ENCODE measurements at regions not wholly inside any gene's neighbourhood (a gene's known extent, or its start where the extent isn't known, plus 50 kb on each side); places are given as distances from the start of the nearest gene placed in this dataset.
"Not testable (repeated sequence)": the region's sequence is repeated elsewhere in the genome, so short reads cannot be mapped to it uniquely, and the experiment has no call there.

GRCh38 chr13:85557691-85558467 lies 241.3 kb downstream of the SLITRK6 start:
- no peak overlapping the region for H3K4me3 ChIP-seq (ENCODE audit: low read length)
- DNase-seq (ENCODE audit: low read depth, low spot score): no peak

- no peak overlapping the region for H3K4me3 ChIP-seq (ENCODE audit: low read length)
- no peak for DNase-seq (ENCODE audit: low read depth, low spot score)
These were observed 248.2 kb downstream of the SLITRK6 start for GRCh38 chr13:85551012-85551411.

- no peak for DNase-seq (ENCODE audit: low read depth, low spot score)
- H3K4me3 ChIP-seq (ENCODE audit: low read length): no peak overlapping the region
These were observed 249.4 kb downstream of the SLITRK6 start for GRCh38 chr13:85549819-85550218.

GRCh38 chr13:85548845-85549244 lies 250.4 kb downstream of the SLITRK6 start:
- DNase-seq (ENCODE audit: low read depth, low spot score); H3K4me3 ChIP-seq (ENCODE audit: low read length): not testable (repeated sequence)

GRCh38 chr13:85545771-85546170 lies 253.4 kb downstream of the SLITRK6 start:
- H3K4me3 ChIP-seq (ENCODE audit: low read length): no peak overlapping the region
- DNase-seq (ENCODE audit: low read depth, low spot score): no peak

GRCh38 chr13:85544756-85545155 lies 254.5 kb downstream of the SLITRK6 start:
- DNase-seq (ENCODE audit: low read depth, low spot score): no peak
- H3K4me3 ChIP-seq (ENCODE audit: low read length): no peak overlapping the region

GRCh38 chr13:85543144-85543543 lies 256.1 kb downstream of the SLITRK6 start:
- no peak overlapping the region for H3K4me3 ChIP-seq (ENCODE audit: low read length)
- peak; percentile 53 for DNase-seq (ENCODE audit: low read depth, low spot score)

GRCh38 chr13:85541476-85541875 lies 257.7 kb downstream of the SLITRK6 start:
- H3K4me3 ChIP-seq (ENCODE audit: low read length): peak overlapping the region; percentile 12
- DNase-seq (ENCODE audit: low read depth, low spot score): peak; percentile 89

GRCh38 chr13:85538957-85539356 lies 260.3 kb downstream of the SLITRK6 start:
- DNase-seq (ENCODE audit: low read depth, low spot score): no peak
- H3K4me3 ChIP-seq (ENCODE audit: low read length): no peak overlapping the region

- H3K4me3 ChIP-seq (ENCODE audit: low read length): no peak overlapping the region
- DNase-seq (ENCODE audit: low read depth, low spot score): no peak
These were observed 261.6 kb downstream of the SLITRK6 start for GRCh38 chr13:85537601-85538000.

- DNase-seq (ENCODE audit: low read depth, low spot score): no peak
- no peak overlapping the region for H3K4me3 ChIP-seq (ENCODE audit: low read length)
These were observed 262.5 kb downstream of the SLITRK6 start for GRCh38 chr13:85536706-85537105.

GRCh38 chr13:85535316-85536084 lies 263.7 kb downstream of the SLITRK6 start:
- H3K4me3 ChIP-seq (ENCODE audit: low read length): no peak overlapping the region
- DNase-seq (ENCODE audit: low read depth, low spot score): no peak

GRCh38 chr13:85533911-85534310 lies 265.3 kb downstream of the SLITRK6 start:
- no peak for DNase-seq (ENCODE audit: low read depth, low spot score)
- no peak overlapping the region for H3K4me3 ChIP-seq (ENCODE audit: low read length)

- no peak for DNase-seq (ENCODE audit: low read depth, low spot score)
- no peak overlapping the region for H3K4me3 ChIP-seq (ENCODE audit: low read length)
These were observed 270.0 kb downstream of the SLITRK6 start for GRCh38 chr13:85529218-85529594.

GRCh38 chr13:85528491-85529217 lies 270.6 kb downstream of the SLITRK6 start:
- DNase-seq (ENCODE audit: low read depth, low spot score): no peak
- no peak overlapping the region for H3K4me3 ChIP-seq (ENCODE audit: low read length)

GRCh38 chr13:85527316-85527715 lies 271.9 kb downstream of the SLITRK6 start:
- no peak for DNase-seq (ENCODE audit: low read depth, low spot score)
- H3K4me3 ChIP-seq (ENCODE audit: low read length): no peak overlapping the region

GRCh38 chr13:85525411-85525810 lies 273.8 kb downstream of the SLITRK6 start:
- no peak for DNase-seq (ENCODE audit: low read depth, low spot score)
- H3K4me3 ChIP-seq (ENCODE audit: low read length): no peak overlapping the region

GRCh38 chr13:85521657-85522056 lies 277.6 kb downstream of the SLITRK6 start:
- H3K4me3 ChIP-seq (ENCODE audit: low read length): no peak overlapping the region
- DNase-seq (ENCODE audit: low read depth, low spot score): no peak

- DNase-seq (ENCODE audit: low read depth, low spot score): no peak
- no peak overlapping the region for H3K4me3 ChIP-seq (ENCODE audit: low read length)
These were observed 278.8 kb downstream of the SLITRK6 start for GRCh38 chr13:85520445-85520844.

GRCh38 chr13:85519363-85519762 lies 279.9 kb downstream of the SLITRK6 start:
- H3K4me3 ChIP-seq (ENCODE audit: low read length): no peak overlapping the region
- DNase-seq (ENCODE audit: low read depth, low spot score): no peak

Measured in Jurkat, Clone E6-1 (cell line).